ENCODE measurements at regions not wholly inside any gene's neighbourhood (a gene's known extent, or its start where the extent isn't known, plus 50 kb on each side); places are given as distances from the start of the nearest gene placed in this dataset.

DNA sequence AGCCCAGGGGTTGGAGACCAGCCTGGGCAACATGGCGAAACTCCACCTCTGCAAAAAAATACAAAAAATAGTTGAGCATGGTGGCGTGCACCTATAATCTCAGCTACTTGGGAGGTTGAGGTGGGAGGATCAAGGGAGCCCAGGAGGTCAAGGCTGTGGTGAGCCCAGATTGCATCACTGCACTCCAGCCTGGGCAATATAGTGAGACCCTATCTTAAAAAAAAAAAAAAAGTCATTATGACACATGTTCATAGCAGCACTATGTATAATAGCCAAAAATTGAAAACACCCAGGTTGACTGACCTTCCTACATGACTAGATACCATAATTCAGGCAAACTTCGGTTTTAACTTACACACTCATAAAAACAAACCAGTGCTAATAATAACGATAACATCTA, 90.8 kb upstream of the RBPJ start:
- TF ChIP-seq TAF1 (IDR thresholded peaks at IDR 0.05; ENCODE audit: low read depth), result no peak
- TF ChIP-seq, protein P1, sequence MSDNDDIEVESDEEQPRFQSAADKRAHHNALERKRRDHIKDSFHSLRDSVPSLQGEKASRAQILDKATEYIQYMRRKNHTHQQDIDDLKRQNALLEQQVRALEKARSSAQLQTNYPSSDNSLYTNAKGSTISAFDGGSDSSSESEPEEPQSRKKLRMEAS (IDR thresholded peaks at IDR 0.05), result no peak
